ENCODE measurements at regions not wholly inside any gene's neighbourhood (a gene's known extent, or its start where the extent isn't known, plus 50 kb on each side); places are given as distances from the start of the nearest gene placed in this dataset.
"Not testable (repeated sequence)": the region's sequence is repeated elsewhere in the genome, so short reads cannot be mapped to it uniquely, and the experiment has no call there.

- DNase-seq (ENCODE audit: low read depth, low spot score) = no peak
Observed at GRCh38 chr4:94014484-94015136, 186.1 kb downstream of the ATOH1 start.

GRCh38 chr4:94015956-94016355 is 187.4 kb downstream of the ATOH1 start:
- no peak for DNase-seq (ENCODE audit: low read depth, low spot score)

- peak; percentile 57 for DNase-seq (ENCODE audit: low read depth, low spot score)
Observed at GRCh38 chr4:94032754-94033153, 174.9 kb upstream of the SMARCAD1 start.

- DNase-seq (ENCODE audit: low read depth, low spot score) = no peak
Observed at GRCh38 chr4:94036964-94037363, 170.7 kb upstream of the SMARCAD1 start.

GRCh38 chr4:94038195-94038594 is 169.5 kb upstream of the SMARCAD1 start:
- DNase-seq (ENCODE audit: low read depth, low spot score) = no peak

GRCh38 chr4:94039226-94039625 is 168.4 kb upstream of the SMARCAD1 start:
- no peak for DNase-seq (ENCODE audit: low read depth, low spot score)

GRCh38 chr4:94044471-94044870 is 163.2 kb upstream of the SMARCAD1 start:
- not testable (repeated sequence) for DNase-seq (ENCODE audit: low read depth, low spot score)

GRCh38 chr4:94063084-94063483 is 144.6 kb upstream of the SMARCAD1 start:
- DNase-seq (ENCODE audit: low read depth, low spot score) = no peak

- peak; percentile 10 for DNase-seq (ENCODE audit: low read depth, low spot score)
Observed at GRCh38 chr4:94068753-94069719, 138.6 kb upstream of the SMARCAD1 start.

GRCh38 chr4:94076498-94076897 is 131.2 kb upstream of the SMARCAD1 start:
- no peak for DNase-seq (ENCODE audit: low read depth, low spot score)

GRCh38 chr4:94084155-94084554 is 123.5 kb upstream of the SMARCAD1 start:
- DNase-seq (ENCODE audit: low read depth, low spot score) = no peak

- not testable (repeated sequence) for DNase-seq (ENCODE audit: low read depth, low spot score)
Observed at GRCh38 chr4:94099141-94099540, 108.5 kb upstream of the SMARCAD1 start.

- no peak for DNase-seq (ENCODE audit: low read depth, low spot score)
Observed at GRCh38 chr4:94112644-94113043, 95.0 kb upstream of the SMARCAD1 start.

GRCh38 chr4:94115687-94116086 is 92.0 kb upstream of the SMARCAD1 start:
- DNase-seq (ENCODE audit: low read depth, low spot score) = no peak

GRCh38 chr4:94116842-94117241 is 90.8 kb upstream of the SMARCAD1 start:
- DNase-seq (ENCODE audit: low read depth, low spot score) = no peak

GRCh38 chr4:94126669-94127068 is 81.0 kb upstream of the SMARCAD1 start:
- DNase-seq (ENCODE audit: low read depth, low spot score) = no peak

- peak; percentile 21 for DNase-seq (ENCODE audit: low read depth, low spot score)
Observed at GRCh38 chr4:94127707-94128328, 79.8 kb upstream of the SMARCAD1 start.

GRCh38 chr4:94131212-94131611 is 76.5 kb upstream of the SMARCAD1 start:
- DNase-seq (ENCODE audit: low read depth, low spot score) = no peak

- DNase-seq (ENCODE audit: low read depth, low spot score) = no peak
Observed at GRCh38 chr4:94135701-94136100, 72.0 kb upstream of the SMARCAD1 start.

GRCh38 chr4:94139931-94140612 is 67.6 kb upstream of the SMARCAD1 start:
- no peak for DNase-seq (ENCODE audit: low read depth, low spot score)

GRCh38 chr4:94141001-94141400 is 66.7 kb upstream of the SMARCAD1 start:
- no peak for DNase-seq (ENCODE audit: low read depth, low spot score)

- not testable (repeated sequence) for DNase-seq (ENCODE audit: low read depth, low spot score)
Observed at GRCh38 chr4:94148052-94148451, 59.6 kb upstream of the SMARCAD1 start.
